ENCODE measurements at regions not wholly inside any gene's neighbourhood (a gene's known extent, or its start where the extent isn't known, plus 50 kb on each side); places are given as distances from the start of the nearest gene placed in this dataset.
"Not testable (repeated sequence)": the region's sequence is repeated elsewhere in the genome, so short reads cannot be mapped to it uniquely, and the experiment has no call there.

DNA sequence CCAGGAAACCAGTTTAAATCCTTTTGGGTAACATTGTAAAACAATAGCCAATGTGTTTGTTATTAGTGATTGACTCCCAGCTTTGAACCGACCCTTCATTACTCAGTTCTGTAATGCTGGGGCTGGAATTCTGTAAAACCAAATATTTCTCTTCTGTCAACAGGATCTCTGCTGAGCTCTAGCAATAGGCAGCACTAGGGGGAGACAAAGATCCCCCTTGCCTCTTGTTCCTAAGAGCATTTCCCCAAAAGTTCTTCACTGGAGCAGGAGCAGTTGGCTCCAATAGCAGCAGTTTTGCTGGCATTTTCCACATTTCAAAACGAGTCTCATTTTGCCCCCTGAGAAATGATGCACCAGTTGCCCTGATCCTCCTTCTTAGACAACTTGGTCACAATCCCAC, 1671.1 kb downstream of the MRPL39 start:
- no peak for ATAC-seq (replicated peaks in 1 of 2)
- no peak for DNase-seq
- no peak overlapping the region for H3K27ac Mint-ChIP-seq
- no peaks in the 10 kb centered on the region for H3K4me1 Mint-ChIP-seq (ENCODE audit: low read depth)
- H3K9me3 Mint-ChIP-seq, result no peaks in the 10 kb centered on the region
- H3K36me3 Mint-ChIP-seq (ENCODE audit: insufficient read depth in 2 of 2), result no peaks in the 10 kb centered on the region
- no peak overlapping the region for H3K4me3 Mint-ChIP-seq
- H3K27me3 Mint-ChIP-seq (ENCODE audit: low read depth), result no peaks in the 10 kb centered on the region

DNA sequence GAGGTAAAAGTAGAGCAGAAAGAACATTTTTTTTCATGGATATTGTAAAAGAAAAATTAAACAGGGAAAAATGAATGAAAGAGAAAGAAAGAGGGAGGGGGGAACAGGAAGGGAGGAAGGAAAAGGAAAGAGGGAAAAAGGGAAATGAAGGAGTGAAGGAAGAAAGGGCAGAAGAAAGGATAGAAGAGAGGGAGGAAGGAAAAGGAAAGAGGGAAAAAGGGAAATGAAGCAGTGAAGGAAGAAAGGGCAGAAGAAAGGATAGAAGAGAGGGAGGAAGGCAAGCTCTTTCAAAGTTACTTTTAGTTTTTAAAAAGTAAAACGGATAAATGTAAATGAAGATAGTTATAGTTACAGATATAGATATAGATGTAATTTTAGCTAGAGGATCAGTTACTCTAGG, 1676.7 kb downstream of the MRPL39 start:
- no peak overlapping the region for H3K27ac Mint-ChIP-seq
- no peak for DNase-seq
- no peak overlapping the region for H3K4me3 Mint-ChIP-seq
- H3K36me3 Mint-ChIP-seq (ENCODE audit: insufficient read depth in 2 of 2), result no peaks in the 10 kb centered on the region
- H3K4me1 Mint-ChIP-seq (ENCODE audit: low read depth), result no peaks in the 10 kb centered on the region
- no peaks in the 10 kb centered on the region for H3K9me3 Mint-ChIP-seq
- ATAC-seq (replicated peaks in 1 of 2), result no peak
- H3K27me3 Mint-ChIP-seq (ENCODE audit: low read depth), result no peaks in the 10 kb centered on the region

DNA sequence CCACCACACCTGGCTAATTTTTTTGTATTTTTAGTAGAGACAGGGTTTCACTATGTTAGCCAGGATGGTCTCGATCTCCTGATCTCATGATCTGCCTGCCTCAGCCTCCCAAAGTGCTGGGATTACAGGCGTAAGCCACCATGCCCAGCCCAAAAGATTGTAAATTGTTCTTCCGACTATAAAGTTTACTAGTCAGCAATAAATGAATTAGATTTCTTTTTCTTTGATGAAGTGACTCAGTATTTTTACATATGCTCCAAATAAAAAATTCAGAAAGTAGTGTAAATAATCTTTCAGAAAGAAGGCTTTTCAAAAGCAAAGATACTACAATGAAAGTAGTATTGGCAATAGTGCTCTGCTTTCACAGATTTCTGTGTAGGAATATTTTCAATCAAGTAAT, 1680.9 kb downstream of the MRPL39 start:
- ATAC-seq (replicated peaks in 1 of 2); H3K36me3 Mint-ChIP-seq (ENCODE audit: insufficient read depth in 2 of 2); H3K4me3 Mint-ChIP-seq; H3K4me1 Mint-ChIP-seq (ENCODE audit: low read depth); H3K9me3 Mint-ChIP-seq; H3K27me3 Mint-ChIP-seq (ENCODE audit: low read depth); DNase-seq; H3K27ac Mint-ChIP-seq: not testable (repeated sequence)

- DNase-seq, result no peak
- H3K4me1 Mint-ChIP-seq (ENCODE audit: low read depth), result peaks cover 9% of the 10 kb centered on the region
- ATAC-seq (replicated peaks in 1 of 2), result peak in 1 of 2 donors; percentile 24
- peaks cover 0 to 3% of the 10 kb centered on the region in 2 donors for H3K9me3 Mint-ChIP-seq
- H3K36me3 Mint-ChIP-seq (ENCODE audit: insufficient read depth in 2 of 2), result no peaks in the 10 kb centered on the region
- H3K27ac Mint-ChIP-seq, result no peak overlapping the region
- no peaks in the 10 kb centered on the region for H3K27me3 Mint-ChIP-seq (ENCODE audit: low read depth)
- peak overlapping the region; percentile 14 to 52 for H3K4me3 Mint-ChIP-seq
Observed at GRCh38 chr21:23921670-23922418, 1685.4 kb downstream of the MRPL39 start.

DNA sequence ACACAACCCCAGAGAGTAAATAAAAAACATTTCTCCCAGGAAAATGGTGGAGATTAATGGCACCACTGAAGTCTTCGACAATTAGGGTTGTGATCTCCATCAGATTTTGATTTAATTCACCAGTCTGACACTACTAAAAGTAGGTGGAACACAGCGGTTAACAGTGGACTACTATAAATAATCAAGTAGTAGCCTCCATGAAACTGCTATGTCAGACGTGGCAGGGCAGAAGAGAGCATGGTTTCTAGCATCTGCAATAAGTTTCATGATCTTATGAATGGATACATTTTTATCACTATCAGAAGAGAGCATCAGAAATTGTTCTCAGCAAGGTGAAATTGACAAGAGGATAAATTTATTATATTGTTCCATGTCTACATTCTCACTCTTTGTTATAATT, 1706.6 kb downstream of the MRPL39 start:
- DNase-seq (no peak), ATAC-seq (replicated peaks in 1 of 2) (no peak)
- no peak overlapping the region for H3K4me3 Mint-ChIP-seq
- H3K4me1 Mint-ChIP-seq (ENCODE audit: low read depth), result no peaks in the 10 kb centered on the region
- peaks cover 2 to 3% of the 10 kb centered on the region in 2 donors for H3K9me3 Mint-ChIP-seq
- no peak overlapping the region for H3K27ac Mint-ChIP-seq
- H3K27me3 Mint-ChIP-seq (ENCODE audit: low read depth), result no peaks in the 10 kb centered on the region
- H3K36me3 Mint-ChIP-seq (ENCODE audit: insufficient read depth in 2 of 2), result no peaks in the 10 kb centered on the region

DNA sequence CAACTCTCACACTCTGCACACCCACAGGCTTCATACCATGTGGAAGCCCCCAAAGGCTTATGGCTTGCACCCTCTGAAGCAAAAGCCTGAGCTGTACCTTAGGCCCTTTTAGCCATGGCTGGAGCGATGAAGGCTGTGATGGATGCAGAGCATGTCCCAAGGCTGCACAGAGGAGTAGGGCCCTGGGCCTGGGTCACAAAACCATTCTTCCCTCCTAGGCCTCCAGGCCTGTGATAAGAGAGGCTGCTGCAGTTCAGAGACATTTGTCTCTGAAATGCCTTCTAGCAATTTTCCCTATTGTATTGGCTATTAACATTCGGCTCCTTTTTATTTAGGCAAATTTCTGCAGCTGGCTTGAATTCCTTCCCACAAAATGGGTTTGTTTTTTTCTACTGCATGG, 1707.7 kb downstream of the MRPL39 start:
- Mint-ChIP-seq H3K9me3 (peaks cover 2 to 3% of the 10 kb centered on the region in 2 donors), H3K4me1 (ENCODE audit: low read depth) (no peaks in the 10 kb centered on the region), H3K4me3 (no peak overlapping the region), H3K36me3 (ENCODE audit: insufficient read depth in 2 of 2) (no peaks in the 10 kb centered on the region), H3K27me3 (ENCODE audit: low read depth) (peaks cover 1% of the 10 kb centered on the region), H3K27ac (no peak overlapping the region)
- ATAC-seq (replicated peaks in 1 of 2) (no peak), DNase-seq (no peak)

GRCh38 chr21:23890652-23891051, 1716.6 kb downstream of the MRPL39 start:
- peaks cover 6% of the 10 kb centered on the region for H3K27me3 Mint-ChIP-seq (ENCODE audit: low read depth)
- H3K36me3 Mint-ChIP-seq (ENCODE audit: insufficient read depth in 2 of 2), result no peaks in the 10 kb centered on the region
- H3K4me3 Mint-ChIP-seq, result no peak overlapping the region
- no peak for ATAC-seq (replicated peaks in 1 of 2)
- no peak for DNase-seq
- no peaks in the 10 kb centered on the region for H3K9me3 Mint-ChIP-seq
- H3K4me1 Mint-ChIP-seq (ENCODE audit: low read depth), result peaks cover 8% of the 10 kb centered on the region
- no peak overlapping the region for H3K27ac Mint-ChIP-seq

- Mint-ChIP-seq H3K4me1 (ENCODE audit: low read depth) (peaks cover 8% of the 10 kb centered on the region), H3K9me3 (no peaks in the 10 kb centered on the region), H3K4me3 (peak overlapping the region; percentile 66 to 72), H3K27ac (no peak overlapping the region), H3K27me3 (ENCODE audit: low read depth) (no peaks in the 10 kb centered on the region), H3K36me3 (ENCODE audit: insufficient read depth in 2 of 2) (no peaks in the 10 kb centered on the region)
- DNase-seq (peak; percentile 15 to 35), ATAC-seq (replicated peaks in 1 of 2) (peak; percentile 59 to 80)
Observed at GRCh38 chr21:23887725-23888306, 1719.5 kb downstream of the MRPL39 start.

- H3K27ac Mint-ChIP-seq, result no peak overlapping the region
- no peaks in the 10 kb centered on the region for H3K36me3 Mint-ChIP-seq (ENCODE audit: insufficient read depth in 2 of 2)
- H3K27me3 Mint-ChIP-seq (ENCODE audit: low read depth), result no peaks in the 10 kb centered on the region
- DNase-seq, result no peak
- H3K4me1 Mint-ChIP-seq (ENCODE audit: low read depth), result peaks cover 8% of the 10 kb centered on the region
- no peaks in the 10 kb centered on the region for H3K9me3 Mint-ChIP-seq
- peak in 1 of 2 donors; percentile 37 for ATAC-seq (replicated peaks in 1 of 2)
- H3K4me3 Mint-ChIP-seq, result peak overlapping the region; percentile 66 to 72
Observed at GRCh38 chr21:23886828-23887724, 1720.2 kb downstream of the MRPL39 start.

DNA sequence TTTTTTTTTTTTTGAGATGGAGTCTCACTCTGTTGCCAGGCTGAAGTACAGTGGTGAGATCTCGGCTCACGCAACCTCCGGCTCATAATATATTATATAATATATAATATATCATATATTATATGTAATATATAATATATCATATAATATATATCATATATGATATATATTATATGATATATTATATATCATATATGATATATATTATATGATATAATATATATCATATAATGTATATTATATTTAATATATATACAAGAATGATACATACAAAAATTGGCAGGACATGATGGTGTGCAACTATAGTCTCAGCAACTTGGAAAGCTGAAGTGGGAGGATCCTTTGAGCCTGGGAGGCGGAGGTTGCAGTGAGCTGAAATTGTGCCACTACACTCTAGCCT, 1725.5 kb downstream of the MRPL39 start:
- no peak for ATAC-seq (replicated peaks in 1 of 2)
- no peaks in the 10 kb centered on the region for H3K4me1 Mint-ChIP-seq (ENCODE audit: low read depth)
- H3K27ac Mint-ChIP-seq, result no peak overlapping the region

GRCh38 chr21:23876925-23877558, 1730.2 kb downstream of the MRPL39 start:
- ATAC-seq (replicated peaks in 1 of 2) (no peak), DNase-seq (no peak)
- H3K36me3 Mint-ChIP-seq (ENCODE audit: insufficient read depth in 2 of 2), result no peaks in the 10 kb centered on the region
- H3K27ac Mint-ChIP-seq, result no peak overlapping the region
- H3K27me3 Mint-ChIP-seq (ENCODE audit: low read depth), result no peaks in the 10 kb centered on the region
- no peak overlapping the region for H3K4me3 Mint-ChIP-seq
- H3K9me3 Mint-ChIP-seq, result no peaks in the 10 kb centered on the region
- H3K4me1 Mint-ChIP-seq (ENCODE audit: low read depth), result no peaks in the 10 kb centered on the region

More for the DNA sequence above, 1725.5 kb downstream of the MRPL39 start:
- Mint-ChIP-seq H3K9me3 (no peaks in the 10 kb centered on the region), H3K36me3 (ENCODE audit: insufficient read depth in 2 of 2) (no peaks in the 10 kb centered on the region), H3K27me3 (ENCODE audit: low read depth) (no peaks in the 10 kb centered on the region), H3K4me3 (no peak overlapping the region)
- no peak for DNase-seq

- peaks cover 2% of the 10 kb centered on the region in 2 donors for H3K9me3 Mint-ChIP-seq
- no peaks in the 10 kb centered on the region for H3K27me3 Mint-ChIP-seq (ENCODE audit: low read depth)
- DNase-seq, result no peak
- no peak overlapping the region for H3K4me3 Mint-ChIP-seq
- no peak for ATAC-seq (replicated peaks in 1 of 2)
- no peaks in the 10 kb centered on the region for H3K4me1 Mint-ChIP-seq (ENCODE audit: low read depth)
- no peaks in the 10 kb centered on the region for H3K36me3 Mint-ChIP-seq (ENCODE audit: insufficient read depth in 2 of 2)
- H3K27ac Mint-ChIP-seq, result no peak overlapping the region
Observed at GRCh38 chr21:23874271-23874670, 1733.0 kb downstream of the MRPL39 start.

All from activated T-cell treated with anti-CD3 and anti-CD28 coated beads, Interleukin-2, amount 50 U/mL, for 72 hours (primary cell).